ENCODE measurements at regions not wholly inside any gene's neighbourhood (a gene's known extent, or its start where the extent isn't known, plus 50 kb on each side); places are given as distances from the start of the nearest gene placed in this dataset.

DNA sequence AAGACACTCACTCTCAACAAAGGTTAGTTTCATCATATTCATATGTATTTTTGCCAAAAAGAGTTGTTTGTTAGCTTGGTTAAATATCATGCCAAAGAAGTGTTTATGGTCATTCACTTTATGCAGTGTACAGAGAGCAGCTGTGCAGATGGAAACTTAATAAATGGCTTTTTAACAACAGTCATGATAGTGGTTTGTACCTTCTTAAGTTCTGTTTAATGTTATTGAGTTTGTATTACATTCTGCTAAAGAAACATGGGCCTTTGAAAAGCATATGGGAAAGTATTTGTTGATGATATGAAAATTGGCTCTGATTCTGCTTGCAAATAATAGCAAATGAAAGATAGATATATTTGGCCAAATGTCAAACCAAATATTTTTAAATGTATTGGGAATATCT lies 607.3 kb downstream of the NCAM2 start:
- Mint-ChIP-seq H3K36me3 (no peaks in the 10 kb centered on the region), H3K27me3 (no peaks in the 10 kb centered on the region), H3K9me3 (peaks cover 11% of the 10 kb centered on the region), H3K4me1 (ENCODE audit: low read depth) (no peaks in the 10 kb centered on the region), H3K27ac (no peak overlapping the region), H3K4me3 (no peak overlapping the region)
- intact Hi-C loops (cut with micrococcal nuclease), result no loop called here
- ChIA-PET POLR2A (no interaction called here), CTCF (no interaction called here)
- no peak for DNase-seq

GRCh38 chr21:21606041-21606440 lies 607.8 kb downstream of the NCAM2 start:
- H3K9me3 Mint-ChIP-seq, result peaks cover 16% of the 10 kb centered on the region
- H3K4me3 Mint-ChIP-seq, result no peak overlapping the region
- no peak for DNase-seq
- H3K27ac Mint-ChIP-seq, result no peak overlapping the region
- H3K27me3 Mint-ChIP-seq, result no peaks in the 10 kb centered on the region
- ChIA-PET CTCF (no interaction called here), POLR2A (no interaction called here)
- H3K36me3 Mint-ChIP-seq, result no peaks in the 10 kb centered on the region
- H3K4me1 Mint-ChIP-seq (ENCODE audit: low read depth), result no peaks in the 10 kb centered on the region
- intact Hi-C loops (cut with micrococcal nuclease), result no loop called here

GRCh38 chr21:21612466-21612865 lies 614.3 kb downstream of the NCAM2 start:
- Mint-ChIP-seq H3K27ac (no peak overlapping the region), H3K27me3 (no peaks in the 10 kb centered on the region), H3K36me3 (no peaks in the 10 kb centered on the region), H3K4me1 (ENCODE audit: low read depth) (no peaks in the 10 kb centered on the region), H3K9me3 (peaks cover 14% of the 10 kb centered on the region), H3K4me3 (no peak overlapping the region)
- intact Hi-C loops (cut with micrococcal nuclease), result no loop called here
- ChIA-PET POLR2A (no interaction called here), CTCF (no interaction called here)
- DNase-seq, result no peak

GRCh38 chr21:21614966-21615365 lies 616.8 kb downstream of the NCAM2 start:
- POLR2A ChIA-PET, result no interaction called here
- CTCF ChIA-PET, result no interaction called here
- Mint-ChIP-seq H3K27ac (no peak overlapping the region), H3K27me3 (no peaks in the 10 kb centered on the region), H3K36me3 (no peaks in the 10 kb centered on the region), H3K4me3 (no peak overlapping the region), H3K4me1 (ENCODE audit: low read depth) (no peaks in the 10 kb centered on the region), H3K9me3 (peaks cover 8% of the 10 kb centered on the region)
- intact Hi-C loops (cut with micrococcal nuclease), result no loop called here
- no peak for DNase-seq

- DNase-seq, result no peak
- H3K4me3 Mint-ChIP-seq, result no peak overlapping the region
- H3K27ac Mint-ChIP-seq, result no peak overlapping the region
- ChIA-PET POLR2A (no interaction called here), CTCF (no interaction called here)
- no peaks in the 10 kb centered on the region for H3K4me1 Mint-ChIP-seq (ENCODE audit: low read depth)
- H3K36me3 Mint-ChIP-seq, result no peaks in the 10 kb centered on the region
- no peaks in the 10 kb centered on the region for H3K27me3 Mint-ChIP-seq
- intact Hi-C loops (cut with micrococcal nuclease), result no loop called here
- H3K9me3 Mint-ChIP-seq, result peaks cover 13% of the 10 kb centered on the region
Measured at GRCh38 chr21:21622460-21623234, 624.4 kb downstream of the NCAM2 start.

DNA sequence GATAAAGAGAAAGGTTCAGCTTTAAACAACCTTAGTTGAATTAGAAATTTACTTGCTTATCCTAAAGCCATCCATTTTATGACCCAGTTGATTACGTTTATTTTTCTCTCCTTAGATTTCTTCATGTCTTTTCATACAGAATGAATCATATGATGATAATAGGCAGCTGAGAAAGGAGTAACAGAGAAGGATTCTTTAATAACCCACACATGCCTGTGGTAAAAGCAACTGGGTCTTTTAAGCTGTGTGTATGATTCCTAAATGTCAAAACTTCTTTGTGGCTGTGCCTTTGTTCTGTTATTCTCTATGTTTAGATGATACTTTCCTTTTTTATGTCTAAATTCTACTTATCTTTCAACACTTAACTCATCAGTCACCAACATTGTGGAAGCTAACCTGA lies 626.5 kb downstream of the NCAM2 start:
- CTCF ChIA-PET, result no interaction called here
- Mint-ChIP-seq H3K36me3 (no peaks in the 10 kb centered on the region), H3K4me3 (no peak overlapping the region), H3K4me1 (ENCODE audit: low read depth) (no peaks in the 10 kb centered on the region), H3K9me3 (peaks cover 15% of the 10 kb centered on the region), H3K27me3 (no peaks in the 10 kb centered on the region), H3K27ac (no peak overlapping the region)
- intact Hi-C loops (cut with micrococcal nuclease), result no loop called here
- POLR2A ChIA-PET, result no interaction called here
- no peak for DNase-seq

DNA sequence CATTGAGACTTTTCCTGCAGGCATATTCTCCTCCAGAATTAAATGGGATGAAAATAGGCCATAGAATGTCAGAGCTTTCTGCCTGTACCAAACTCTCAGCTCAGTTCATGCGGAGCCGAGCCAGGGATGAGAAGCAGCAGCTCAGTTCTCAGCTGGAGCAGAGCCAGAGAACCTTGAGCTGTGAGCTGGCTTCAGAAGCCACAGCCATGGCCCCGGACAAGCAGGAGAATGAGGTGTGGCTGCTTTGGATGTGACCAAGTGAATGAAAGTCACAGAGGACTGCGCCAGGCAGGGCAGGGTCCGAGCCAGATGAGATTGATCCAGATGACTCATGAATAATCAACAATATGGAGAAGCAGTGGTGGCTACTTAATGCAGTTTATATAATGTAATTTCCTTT lies 633.8 kb downstream of the NCAM2 start:
- Mint-ChIP-seq H3K4me1 (ENCODE audit: low read depth) (no peaks in the 10 kb centered on the region), H3K36me3 (no peaks in the 10 kb centered on the region), H3K27me3 (no peaks in the 10 kb centered on the region), H3K9me3 (peaks cover 12% of the 10 kb centered on the region), H3K27ac (no peak overlapping the region), H3K4me3 (no peak overlapping the region)
- DNase-seq, result no peak
- ChIA-PET POLR2A (no interaction called here), CTCF (no interaction called here)
- intact Hi-C loops (cut with micrococcal nuclease), result no loop called here

DNA sequence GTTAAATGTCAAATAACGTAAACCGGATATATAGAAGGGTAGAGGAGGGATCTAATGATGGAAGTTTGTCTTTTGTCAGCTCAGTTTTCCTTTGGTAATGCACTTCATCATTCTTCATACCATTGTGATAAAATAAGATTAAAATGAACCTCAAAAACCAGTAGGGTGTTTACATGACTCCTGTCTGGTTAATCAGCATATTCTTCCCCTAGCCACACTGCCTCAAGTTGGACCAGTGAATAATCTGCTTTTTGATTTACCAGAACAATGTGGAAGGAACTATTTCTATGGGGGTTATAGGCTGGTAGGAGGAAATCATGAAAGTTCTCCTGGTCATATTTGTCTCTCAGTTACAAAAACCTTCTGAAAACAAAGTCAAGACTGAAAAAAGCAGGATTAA lies 634.7 kb downstream of the NCAM2 start:
- Mint-ChIP-seq H3K36me3 (no peaks in the 10 kb centered on the region), H3K27me3 (no peaks in the 10 kb centered on the region), H3K4me3 (no peak overlapping the region), H3K27ac (no peak overlapping the region), H3K9me3 (peaks cover 13% of the 10 kb centered on the region), H3K4me1 (ENCODE audit: low read depth) (no peaks in the 10 kb centered on the region)
- DNase-seq, result no peak
- intact Hi-C loops (cut with micrococcal nuclease), result no loop called here
- CTCF ChIA-PET, result interaction anchor here (0.6 kb wide), 1 partner anchor 777 kb away, joined by 3 read pairs; no protein-coding TSS in a partner anchor
- POLR2A ChIA-PET, result no interaction called here

DNA sequence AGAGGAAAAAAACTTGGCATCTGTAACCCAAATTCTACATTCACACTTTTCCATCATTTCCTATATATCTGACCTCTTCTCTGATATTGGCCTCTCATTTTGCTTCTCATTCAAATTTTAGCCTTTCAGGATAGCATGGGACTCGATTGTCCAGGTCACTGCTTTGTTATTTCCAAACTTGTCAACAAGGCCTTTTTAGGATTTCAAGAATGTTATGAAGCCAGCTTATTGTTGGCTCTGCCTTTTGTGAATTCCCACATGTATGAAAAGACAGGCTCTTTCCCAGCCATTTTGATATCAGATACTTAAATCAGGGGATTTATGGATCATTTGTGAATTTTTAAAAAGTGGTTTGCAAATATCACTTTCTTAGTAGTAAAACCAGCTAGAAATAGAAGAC lies 663.5 kb downstream of the NCAM2 start:
- Mint-ChIP-seq H3K4me3 (no peak overlapping the region), H3K27me3 (no peaks in the 10 kb centered on the region), H3K27ac (no peak overlapping the region), H3K4me1 (ENCODE audit: low read depth) (no peaks in the 10 kb centered on the region), H3K36me3 (no peaks in the 10 kb centered on the region), H3K9me3 (peaks cover 9% of the 10 kb centered on the region)
- intact Hi-C loops (cut with micrococcal nuclease), result no loop called here
- no peak for DNase-seq
- CTCF ChIA-PET, result no interaction called here
- POLR2A ChIA-PET, result no interaction called here

DNA sequence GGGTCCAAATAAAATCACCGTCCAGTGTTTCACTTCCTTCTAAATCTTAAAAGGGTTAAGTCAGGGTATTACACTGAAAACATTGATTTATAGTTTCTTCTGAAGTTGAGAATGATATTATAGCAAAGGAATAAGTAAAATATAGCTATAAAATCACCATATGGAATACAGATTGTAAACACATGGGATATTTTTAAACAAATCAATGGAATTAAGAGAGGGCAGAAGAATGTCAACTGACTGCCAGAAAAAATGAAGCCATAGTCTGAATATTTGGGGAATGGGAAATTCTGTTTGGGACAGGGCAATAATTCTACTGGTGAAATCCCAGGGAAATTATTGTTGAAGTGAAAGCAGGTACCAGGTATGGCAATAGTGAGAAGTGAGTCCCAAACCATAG lies 664.6 kb downstream of the NCAM2 start:
- POLR2A ChIA-PET, result no interaction called here
- Mint-ChIP-seq H3K9me3 (peaks cover 4% of the 10 kb centered on the region), H3K36me3 (no peaks in the 10 kb centered on the region), H3K27me3 (no peaks in the 10 kb centered on the region), H3K4me1 (ENCODE audit: low read depth) (no peaks in the 10 kb centered on the region), H3K27ac (no peak overlapping the region), H3K4me3 (no peak overlapping the region)
- intact Hi-C loops (cut with micrococcal nuclease), result no loop called here
- no peak for DNase-seq
- CTCF ChIA-PET, result no interaction called here

DNA sequence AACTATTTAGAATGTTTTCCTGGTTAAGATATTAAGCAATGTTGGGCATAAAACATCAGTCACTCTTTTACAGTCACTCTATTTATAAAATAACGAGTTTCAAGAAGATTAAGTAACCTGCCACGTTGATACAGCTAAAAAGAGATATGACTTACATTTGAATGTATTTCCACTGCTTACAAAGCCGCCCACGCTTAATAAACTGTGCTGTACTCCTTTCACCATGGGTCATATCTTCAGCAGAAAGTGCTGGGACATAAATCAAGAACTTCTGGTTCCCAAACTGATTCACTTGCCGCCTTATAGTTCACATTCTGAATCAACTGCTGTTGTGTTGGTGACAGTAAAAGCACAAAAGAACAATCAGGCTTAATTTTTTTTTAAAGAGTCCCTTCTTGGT lies 666.7 kb downstream of the NCAM2 start:
- ChIA-PET POLR2A (interaction anchor here (0.5 kb wide), 1 partner anchor 126 kb away, joined by 4 read pairs; no protein-coding TSS in a partner anchor), CTCF (no interaction called here)
- Mint-ChIP-seq H3K4me3 (no peak overlapping the region), H3K4me1 (ENCODE audit: low read depth) (no peaks in the 10 kb centered on the region), H3K36me3 (no peaks in the 10 kb centered on the region), H3K9me3 (peaks cover 7% of the 10 kb centered on the region), H3K27ac (no peak overlapping the region), H3K27me3 (no peaks in the 10 kb centered on the region)
- DNase-seq, result no peak
- intact Hi-C loops (cut with micrococcal nuclease), result no loop called here

DNA sequence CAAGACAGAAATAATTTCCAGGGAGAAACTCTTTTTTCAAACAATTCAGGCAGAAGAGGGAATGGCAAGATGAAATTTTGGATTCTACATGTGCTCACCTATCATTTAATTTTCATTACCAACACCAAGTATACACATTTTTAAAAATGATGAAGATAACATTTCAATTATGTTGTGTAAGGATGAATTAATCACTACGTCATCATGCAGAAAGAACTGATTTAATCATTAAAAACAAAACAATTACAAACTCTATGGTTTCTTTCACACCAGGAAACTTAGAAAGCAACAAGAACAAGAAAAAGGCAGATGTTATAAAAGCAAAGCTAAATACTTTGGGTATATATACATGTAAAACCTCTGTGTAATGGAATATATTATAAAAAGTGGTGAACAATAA lies 668.5 kb downstream of the NCAM2 start:
- no peak overlapping the region for H3K4me3 Mint-ChIP-seq
- POLR2A ChIA-PET, result no interaction called here
- no peaks in the 10 kb centered on the region for H3K27me3 Mint-ChIP-seq
- H3K36me3 Mint-ChIP-seq, result no peaks in the 10 kb centered on the region
- peaks cover 7% of the 10 kb centered on the region for H3K9me3 Mint-ChIP-seq
- intact Hi-C loops (cut with micrococcal nuclease), result no loop called here
- CTCF ChIA-PET, result no interaction called here
- no peaks in the 10 kb centered on the region for H3K4me1 Mint-ChIP-seq (ENCODE audit: low read depth)
- H3K27ac Mint-ChIP-seq, result no peak overlapping the region
- no peak for DNase-seq

- intact Hi-C loops (cut with micrococcal nuclease), result no loop called here
- H3K36me3 Mint-ChIP-seq, result no peaks in the 10 kb centered on the region
- H3K27ac Mint-ChIP-seq, result no peak overlapping the region
- no peaks in the 10 kb centered on the region for H3K27me3 Mint-ChIP-seq
- DNase-seq, result no peak
- H3K9me3 Mint-ChIP-seq, result peaks cover 3% of the 10 kb centered on the region
- ChIA-PET CTCF (no interaction called here), POLR2A (no interaction called here)
- no peaks in the 10 kb centered on the region for H3K4me1 Mint-ChIP-seq (ENCODE audit: low read depth)
- no peak overlapping the region for H3K4me3 Mint-ChIP-seq
Measured at GRCh38 chr21:21668198-21668597, 670.0 kb downstream of the NCAM2 start.

Measured in activated CD4-positive, alpha-beta memory T cell treated with anti-CD3 and anti-CD28 coated beads for 36 hours (primary cell).